ENCODE measurements at regions not wholly inside any gene's neighbourhood (a gene's known extent, or its start where the extent isn't known, plus 50 kb on each side); places are given as distances from the start of the nearest gene placed in this dataset.
A peak's percentile ranks its signal among the peaks of the same experiment; 100 is the strongest.

GRCh38 chr2:236496340-236496739, 73.3 kb upstream of the ACKR3 start:
- DNase-seq (ENCODE audit: low read depth in 3 of 3) = no peak

GRCh38 chr2:236498369-236498768, 71.3 kb upstream of the ACKR3 start:
- DNase-seq (ENCODE audit: low read depth in 3 of 3) = no peak

GRCh38 chr2:236499691-236500578, 69.7 kb upstream of the ACKR3 start:
- DNase-seq (ENCODE audit: low read depth in 3 of 3) = no peak

GRCh38 chr2:236501026-236501425, 68.6 kb upstream of the ACKR3 start:
- no peak for DNase-seq (ENCODE audit: low read depth in 3 of 3)

GRCh38 chr2:236501531-236501930, 68.1 kb upstream of the ACKR3 start:
- no peak for DNase-seq (ENCODE audit: low read depth in 3 of 3)

- no peak for DNase-seq (ENCODE audit: low read depth in 3 of 3)
Measured at GRCh38 chr2:236503100-236503499, 66.5 kb upstream of the ACKR3 start.

- DNase-seq (ENCODE audit: low read depth in 3 of 3) = no peak
Measured at GRCh38 chr2:236503583-236503982, 66.0 kb upstream of the ACKR3 start.

- no peak for DNase-seq (ENCODE audit: low read depth in 3 of 3)
Measured at GRCh38 chr2:236505041-236505440, 64.6 kb upstream of the ACKR3 start.

GRCh38 chr2:236505648-236506047, 64.0 kb upstream of the ACKR3 start:
- no peak for DNase-seq (ENCODE audit: low read depth in 3 of 3)

GRCh38 chr2:236507393-236508085, 62.1 kb upstream of the ACKR3 start:
- DNase-seq (ENCODE audit: low read depth in 3 of 3) = peak in 2 of 3 experiments; percentile 17 to 27

GRCh38 chr2:236508466-236508865, 61.2 kb upstream of the ACKR3 start:
- no peak for DNase-seq (ENCODE audit: low read depth in 3 of 3)

GRCh38 chr2:236510034-236510433, 59.6 kb upstream of the ACKR3 start:
- DNase-seq (ENCODE audit: low read depth in 3 of 3) = no peak

- no peak for DNase-seq (ENCODE audit: low read depth in 3 of 3)
Measured at GRCh38 chr2:236511266-236511665, 58.4 kb upstream of the ACKR3 start.

- DNase-seq (ENCODE audit: low read depth in 3 of 3) = no peak
Measured at GRCh38 chr2:236512267-236512666, 57.4 kb upstream of the ACKR3 start.

- DNase-seq (ENCODE audit: low read depth in 3 of 3) = peak; percentile 30 to 50 (median 39)
Measured at GRCh38 chr2:236512902-236513435, 56.7 kb upstream of the ACKR3 start.

- no peak for DNase-seq (ENCODE audit: low read depth in 3 of 3)
Measured at GRCh38 chr2:236513956-236514355, 55.7 kb upstream of the ACKR3 start.

- DNase-seq (ENCODE audit: low read depth in 3 of 3) = no peak
Measured at GRCh38 chr2:236516708-236517107, 52.9 kb upstream of the ACKR3 start.

GRCh38 chr2:236517251-236518031, 52.2 kb upstream of the ACKR3 start:
- DNase-seq (ENCODE audit: low read depth in 3 of 3) = no peak

All from stimulated activated CD4-positive, alpha-beta T cell treated with anti-CD3 and anti-CD28 coated beads, TNF-alpha, amount 100 ng/mL, for 4 hours (primary cell).